AG10803 (cell line): ENCODE measurements at regions not wholly inside any gene's neighbourhood (a gene's known extent, or its start where the extent isn't known, plus 50 kb on each side); places are given as distances from the start of the nearest gene placed in this dataset.

Experiments
- DNase-seq: peaks from one replicate; pipeline ENCODE4 v3.0.0; 2010; ENCODE audit warnings: low read depth
- H3K4me3 ChIP-seq: 2 replicates; pipeline ENCODE4 v1.5.1; 2011; ENCODE audit warnings: mild to moderate bottlenecking, low read length, control low read depth
- TF ChIP-seq, protein P1 (sequence below): conservative IDR thresholded peaks from 2 replicates; pipeline ENCODE4 v1.5.1; 2011; ENCODE audit warnings: mild to moderate bottlenecking, low read length, control low read depth, inconsistent platforms

DNA sequence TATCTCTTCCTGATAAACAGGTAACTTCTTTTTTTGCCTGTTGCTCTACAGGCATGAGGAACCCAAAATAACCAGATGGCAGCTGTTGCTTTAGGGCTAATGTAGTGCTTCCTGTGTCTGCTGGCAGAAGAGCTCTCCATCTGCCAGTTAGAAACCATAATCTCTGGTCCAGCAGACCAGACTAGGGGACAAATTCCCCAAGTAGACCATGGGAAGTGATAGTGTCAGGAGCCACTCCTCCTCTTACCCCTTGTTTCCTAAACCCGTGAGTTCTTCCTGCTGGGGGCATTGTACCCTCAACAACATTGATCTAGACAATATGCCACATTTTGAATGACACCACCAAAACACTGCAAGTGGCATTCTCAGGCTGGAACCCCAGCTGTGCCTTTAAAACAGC, 135.9 kb downstream of the DLEU7 start:
- no peak overlapping the region for H3K4me3 ChIP-seq
- no peak for DNase-seq
- TF ChIP-seq, protein P1, sequence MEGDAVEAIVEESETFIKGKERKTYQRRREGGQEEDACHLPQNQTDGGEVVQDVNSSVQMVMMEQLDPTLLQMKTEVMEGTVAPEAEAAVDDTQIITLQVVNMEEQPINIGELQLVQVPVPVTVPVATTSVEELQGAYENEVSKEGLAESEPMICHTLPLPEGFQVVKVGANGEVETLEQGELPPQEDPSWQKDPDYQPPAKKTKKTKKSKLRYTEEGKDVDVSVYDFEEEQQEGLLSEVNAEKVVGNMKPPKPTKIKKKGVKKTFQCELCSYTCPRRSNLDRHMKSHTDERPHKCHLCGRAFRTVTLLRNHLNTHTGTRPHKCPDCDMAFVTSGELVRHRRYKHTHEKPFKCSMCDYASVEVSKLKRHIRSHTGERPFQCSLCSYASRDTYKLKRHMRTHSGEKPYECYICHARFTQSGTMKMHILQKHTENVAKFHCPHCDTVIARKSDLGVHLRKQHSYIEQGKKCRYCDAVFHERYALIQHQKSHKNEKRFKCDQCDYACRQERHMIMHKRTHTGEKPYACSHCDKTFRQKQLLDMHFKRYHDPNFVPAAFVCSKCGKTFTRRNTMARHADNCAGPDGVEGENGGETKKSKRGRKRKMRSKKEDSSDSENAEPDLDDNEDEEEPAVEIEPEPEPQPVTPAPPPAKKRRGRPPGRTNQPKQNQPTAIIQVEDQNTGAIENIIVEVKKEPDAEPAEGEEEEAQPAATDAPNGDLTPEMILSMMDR: no peak

DNA sequence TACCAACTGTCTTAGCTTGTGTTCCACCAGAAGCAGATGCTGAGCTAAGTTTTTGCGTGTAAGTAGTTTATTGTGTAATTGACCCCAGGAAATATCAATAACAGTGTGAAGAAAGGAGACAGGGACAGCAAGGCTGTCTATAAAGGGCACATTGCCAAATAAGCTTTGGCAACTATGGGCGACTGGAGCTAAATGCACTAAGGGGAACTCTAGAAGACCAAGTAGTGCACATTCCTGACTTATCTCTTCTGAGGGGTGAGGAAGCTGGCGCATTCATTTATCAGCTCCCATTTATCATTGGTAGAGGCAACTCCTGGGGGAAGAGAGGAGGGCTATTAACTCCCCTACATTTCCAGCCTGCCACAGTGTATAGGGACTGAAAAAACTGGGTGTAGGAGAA, 135.0 kb downstream of the DLEU7 start:
- TF ChIP-seq, protein P1: no peak
- no peak overlapping the region for H3K4me3 ChIP-seq
- DNase-seq: no peak

DNA sequence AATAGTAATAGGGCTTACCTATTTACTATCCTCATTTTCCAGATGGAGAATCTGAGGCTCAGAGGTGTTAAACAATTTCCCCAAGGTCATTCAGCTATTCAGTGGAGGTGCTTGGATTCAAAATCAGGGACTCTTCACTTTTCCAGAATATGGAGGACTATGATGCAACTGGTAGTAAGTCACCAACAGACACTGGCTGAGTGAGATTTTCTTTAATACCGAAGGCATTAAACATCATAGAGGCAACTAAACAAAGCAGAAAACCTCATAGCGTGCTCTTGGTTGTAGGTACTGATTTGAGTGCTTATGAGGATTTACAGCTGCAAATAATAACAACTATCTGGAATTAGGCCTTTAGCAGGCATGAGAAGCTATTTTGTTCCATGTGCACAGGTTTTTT, 134.4 kb downstream of the DLEU7 start:
- DNase-seq: peak; percentile 25
- TF ChIP-seq, protein P1: no peak
- no peak overlapping the region for H3K4me3 ChIP-seq

DNA sequence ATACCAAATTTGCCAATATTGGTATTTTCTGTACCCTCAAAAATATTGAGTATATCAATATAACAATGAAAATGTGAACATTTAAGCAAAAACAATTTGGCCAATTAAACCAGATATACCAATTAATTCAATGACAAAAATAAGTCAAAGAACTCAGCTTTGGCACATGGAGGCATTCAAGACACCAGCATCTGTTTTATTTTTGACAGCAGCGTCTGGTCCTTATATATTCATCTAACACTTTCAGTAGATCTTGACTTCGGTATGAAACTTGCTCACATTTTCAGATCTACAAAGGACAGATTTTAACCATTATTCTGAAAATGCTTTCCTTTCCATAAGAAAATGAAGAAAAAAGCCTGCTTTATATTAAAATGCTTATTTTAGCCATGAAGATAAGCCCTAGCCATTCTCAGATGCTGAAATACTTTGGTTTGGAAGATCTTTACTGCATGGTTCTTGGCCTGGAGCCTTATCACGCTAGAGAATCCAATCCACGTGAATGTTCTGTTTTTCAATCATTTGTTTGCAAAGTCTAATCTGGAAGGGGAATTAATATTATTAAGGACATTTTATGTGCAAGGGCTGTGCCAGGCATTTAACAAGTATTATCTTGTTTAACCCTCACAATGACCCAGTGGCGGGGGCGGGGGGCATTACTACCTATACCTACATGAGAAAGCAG, 132.2 kb downstream of the DLEU7 start:
- no peak for DNase-seq
- no peak overlapping the region for H3K4me3 ChIP-seq
- TF ChIP-seq, protein P1: no peak

DNA sequence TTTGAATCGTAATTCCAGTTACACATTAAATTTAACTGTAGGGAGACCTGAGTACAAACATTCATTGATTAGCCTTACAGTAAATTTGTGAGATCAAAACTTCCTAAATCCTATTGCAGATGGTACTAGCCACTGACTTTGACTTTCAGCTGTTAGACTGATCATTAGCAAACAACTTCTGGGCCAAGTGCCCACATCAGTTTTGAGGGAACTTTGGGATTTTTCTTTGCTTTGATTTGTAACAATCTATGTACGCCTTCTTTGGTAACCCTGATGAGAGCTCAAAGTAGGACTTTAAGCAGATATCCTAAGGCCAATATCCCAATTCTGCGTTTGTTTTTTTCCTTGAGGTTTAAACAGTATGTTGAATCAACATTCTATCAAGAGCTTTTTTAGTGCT, 131.5 kb downstream of the DLEU7 start:
- peak; percentile 35 for DNase-seq
- no peak overlapping the region for H3K4me3 ChIP-seq
- TF ChIP-seq, protein P1: no peak

DNA sequence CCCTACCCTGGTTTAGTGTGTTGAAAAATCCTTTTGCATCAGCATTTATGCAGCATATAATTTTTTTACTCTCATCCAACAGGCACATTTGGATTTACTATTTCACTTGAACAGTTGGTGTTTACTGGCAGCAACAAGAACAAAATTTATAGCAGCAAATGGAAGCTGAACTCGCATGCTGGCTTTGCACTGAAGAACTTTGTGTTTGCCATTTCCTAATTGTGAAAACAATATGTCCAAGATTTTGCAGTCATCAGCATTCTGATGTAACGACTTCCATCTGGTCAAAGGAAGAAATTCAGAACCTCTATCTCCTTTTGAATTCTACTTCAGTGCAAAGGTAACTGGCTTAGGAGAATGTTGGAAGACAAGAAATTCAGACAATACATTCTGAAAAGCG, 131.0 kb downstream of the DLEU7 start:
- TF ChIP-seq, protein P1: no peak
- DNase-seq: peak; percentile 65
- no peak overlapping the region for H3K4me3 ChIP-seq

DNA sequence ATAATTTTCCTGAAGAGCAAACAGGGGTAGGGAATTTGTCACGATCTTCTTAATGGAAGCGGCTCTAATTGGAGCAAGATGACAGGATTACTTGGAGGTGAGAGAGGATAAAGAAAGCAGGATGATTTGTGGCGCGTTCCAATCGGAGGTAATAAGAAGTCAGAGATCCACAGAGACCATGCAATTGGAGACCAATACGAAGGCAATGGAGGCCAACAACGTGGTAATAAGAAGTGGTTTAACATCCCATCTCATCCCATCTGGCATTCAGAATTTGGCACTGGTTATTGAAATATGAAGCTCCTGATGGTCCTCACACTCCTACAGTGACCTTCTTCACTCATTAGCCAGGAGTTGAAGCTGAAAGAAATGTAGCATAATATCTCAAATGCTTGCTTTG, 130.6 kb downstream of the DLEU7 start:
- DNase-seq: peak; percentile 71
- TF ChIP-seq, protein P1: no peak
- H3K4me3 ChIP-seq: no peak overlapping the region; the same call in 1 of the 2 replicates
